GM10266 (cell line): ENCODE measurements at regions not wholly inside any gene's neighbourhood (a gene's known extent, or its start where the extent isn't known, plus 50 kb on each side); places are given as distances from the start of the nearest gene placed in this dataset.

Experiments
- DNase-seq: peaks from one replicate; pipeline ENCODE4 v3.0.0; 2012; ENCODE audit errors: extremely low spot score
- TF ChIP-seq, protein P1 (sequence below): IDR thresholded peaks from 2 replicates; pipeline ENCODE4 v1.5.1; 2012; ENCODE audit warnings: mild to moderate bottlenecking, low read depth; ENCODE audit not compliant: control insufficient read depth, insufficient read depth; ENCODE audit errors: missing control alignments

GRCh38 chr4:106481801-106482200 is 113.2 kb upstream of the GIMD1 start:
- DNase-seq = no peak
- TF ChIP-seq, protein P1, sequence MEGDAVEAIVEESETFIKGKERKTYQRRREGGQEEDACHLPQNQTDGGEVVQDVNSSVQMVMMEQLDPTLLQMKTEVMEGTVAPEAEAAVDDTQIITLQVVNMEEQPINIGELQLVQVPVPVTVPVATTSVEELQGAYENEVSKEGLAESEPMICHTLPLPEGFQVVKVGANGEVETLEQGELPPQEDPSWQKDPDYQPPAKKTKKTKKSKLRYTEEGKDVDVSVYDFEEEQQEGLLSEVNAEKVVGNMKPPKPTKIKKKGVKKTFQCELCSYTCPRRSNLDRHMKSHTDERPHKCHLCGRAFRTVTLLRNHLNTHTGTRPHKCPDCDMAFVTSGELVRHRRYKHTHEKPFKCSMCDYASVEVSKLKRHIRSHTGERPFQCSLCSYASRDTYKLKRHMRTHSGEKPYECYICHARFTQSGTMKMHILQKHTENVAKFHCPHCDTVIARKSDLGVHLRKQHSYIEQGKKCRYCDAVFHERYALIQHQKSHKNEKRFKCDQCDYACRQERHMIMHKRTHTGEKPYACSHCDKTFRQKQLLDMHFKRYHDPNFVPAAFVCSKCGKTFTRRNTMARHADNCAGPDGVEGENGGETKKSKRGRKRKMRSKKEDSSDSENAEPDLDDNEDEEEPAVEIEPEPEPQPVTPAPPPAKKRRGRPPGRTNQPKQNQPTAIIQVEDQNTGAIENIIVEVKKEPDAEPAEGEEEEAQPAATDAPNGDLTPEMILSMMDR = no peak

GRCh38 chr4:106478152-106478551 is 109.6 kb upstream of the GIMD1 start:
- no peak for DNase-seq
- TF ChIP-seq, protein P1 = no peak

DNA sequence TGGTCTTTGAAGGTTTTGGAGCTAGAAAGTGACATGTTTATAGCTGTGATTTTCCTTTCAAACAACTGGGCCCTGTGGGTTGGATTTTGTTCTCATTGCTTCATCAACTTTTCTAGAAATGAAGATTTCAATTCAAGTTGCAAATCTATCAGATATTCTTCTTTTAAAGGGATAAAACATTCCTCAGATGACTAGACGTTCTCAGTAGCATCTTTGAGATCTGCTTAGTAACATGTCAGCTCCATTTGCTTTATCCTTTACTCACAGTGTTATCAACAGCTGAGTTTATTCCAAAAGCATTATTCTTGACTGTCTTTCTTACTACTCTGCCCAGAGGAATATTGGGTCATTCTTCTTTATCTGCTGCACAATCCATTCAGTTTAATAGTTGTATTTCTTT is 108.2 kb upstream of the GIMD1 start:
- no peak for DNase-seq
- TF ChIP-seq, protein P1 = no peak

DNA sequence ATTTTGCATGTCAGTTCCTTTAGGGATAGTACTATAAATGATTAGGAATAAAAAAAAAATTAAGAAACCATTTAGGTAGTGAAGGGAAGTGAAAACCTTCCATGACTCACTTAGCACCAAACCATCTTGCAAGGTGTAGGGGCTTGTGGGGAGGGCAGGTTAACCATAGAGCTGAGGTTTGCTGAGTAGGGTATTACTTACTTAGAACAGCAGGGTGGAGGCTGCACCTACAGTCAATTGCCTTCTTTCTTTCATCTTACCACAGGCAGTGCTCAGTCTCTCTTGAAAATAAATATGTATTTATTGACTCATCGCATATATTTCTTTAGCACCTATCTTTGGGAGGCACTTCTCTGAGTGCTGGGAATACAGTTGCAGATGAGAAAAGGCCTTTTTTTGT is 104.9 kb upstream of the GIMD1 start:
- DNase-seq = no peak
- TF ChIP-seq, protein P1 = no peak

DNA sequence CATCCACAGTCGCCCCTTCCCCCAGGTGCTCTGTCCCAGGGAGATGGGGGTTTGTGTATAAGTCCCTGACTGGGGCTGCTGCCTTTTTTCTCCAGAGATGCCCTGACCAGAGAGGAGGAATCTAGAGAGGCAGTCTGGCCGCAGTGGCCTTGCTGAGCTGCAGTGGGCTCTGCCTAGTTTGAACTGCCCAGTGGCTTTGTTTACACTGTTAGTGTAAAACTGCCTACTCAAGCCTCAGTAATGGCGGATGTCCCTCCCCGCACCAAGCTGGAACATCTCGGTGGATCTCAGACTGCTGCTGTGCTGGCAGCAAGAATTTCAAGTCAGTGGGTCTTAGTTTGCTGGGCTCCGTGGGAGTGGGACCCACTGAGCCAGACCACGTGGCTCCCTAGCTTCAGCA is 102.6 kb upstream of the GIMD1 start:
- DNase-seq = no peak
- TF ChIP-seq, protein P1 = no peak

- TF ChIP-seq, protein P1 = no peak
- no peak for DNase-seq
Measured at GRCh38 chr4:106463622-106464021, 95.0 kb upstream of the GIMD1 start.

DNA sequence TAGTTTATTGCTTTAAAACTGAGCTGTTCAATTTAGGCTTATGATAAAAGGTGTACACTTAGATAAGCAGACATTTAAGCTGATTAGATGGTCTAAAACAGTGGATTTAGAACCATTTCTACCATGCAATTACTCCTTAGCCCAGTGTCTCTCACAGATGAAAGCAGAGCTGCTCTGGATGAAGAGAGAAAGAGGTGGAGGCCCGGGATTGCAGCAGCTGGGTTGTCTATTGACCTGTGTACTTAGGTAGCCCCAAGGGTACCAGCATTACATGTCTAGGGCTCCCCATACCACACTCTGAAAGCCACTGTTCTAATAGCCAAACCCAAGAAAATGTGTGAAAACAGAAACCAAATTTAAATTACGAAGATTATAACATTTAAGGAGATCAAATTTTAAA is 86.0 kb upstream of the GIMD1 start:
- TF ChIP-seq, protein P1 = no peak
- DNase-seq = no peak
